HG03521 (cell line): ENCODE measurements at regions not wholly inside any gene's neighbourhood (a gene's known extent, or its start where the extent isn't known, plus 50 kb on each side); places are given as distances from the start of the nearest gene placed in this dataset.
"Not testable (repeated sequence)": the region's sequence is repeated elsewhere in the genome, so short reads cannot be mapped to it uniquely, and the experiment has no call there.

Experiments
- ATAC-seq: cut with Tn5 transposase; IDR thresholded peaks from one replicate; pipeline ENCODE4 v1.9.1; 2021; ENCODE audit warnings: mild to moderate bottlenecking, moderate library complexity; ENCODE audit not compliant: unreplicated experiment

DNA sequence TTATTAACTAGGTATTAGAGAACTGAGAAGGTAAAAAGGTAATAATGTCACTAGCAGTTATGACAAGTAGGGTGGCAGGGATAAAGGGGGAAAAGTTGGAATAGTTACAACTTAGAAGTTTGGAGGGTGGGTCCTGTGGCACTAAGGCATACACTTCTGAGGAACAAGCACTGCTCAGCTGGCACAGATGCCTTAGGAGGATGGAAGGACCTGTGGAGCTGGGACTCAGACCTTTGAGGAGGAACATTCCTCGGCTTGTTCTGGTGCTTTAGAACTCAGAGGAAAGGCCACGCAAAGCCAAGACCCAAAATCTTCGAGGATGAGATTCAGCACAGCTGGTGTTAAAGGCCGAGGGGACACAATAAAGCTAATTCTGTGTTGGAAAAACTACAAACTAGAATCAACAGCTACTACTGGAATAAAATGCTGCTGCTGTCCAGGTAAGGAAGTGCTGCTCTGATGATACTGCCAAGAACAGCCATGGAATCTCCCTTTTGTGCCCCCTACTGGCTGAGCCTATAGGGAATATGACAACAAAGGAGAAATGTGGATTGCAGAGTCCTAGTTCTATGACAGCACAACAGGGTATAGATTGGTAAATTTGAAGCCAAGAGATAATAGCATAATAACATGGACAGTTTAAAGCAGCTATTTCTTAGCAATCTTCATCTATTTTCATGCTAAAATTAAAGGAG is 126.7 kb downstream of the SLC25A46 start:
- ATAC-seq = no peak

- ATAC-seq = no peak
Measured at GRCh38 chr5:110869927-110870326, 131.1 kb downstream of the SLC25A46 start.

GRCh38 chr5:110872200-110872599 is 133.4 kb downstream of the SLC25A46 start:
- ATAC-seq = no peak

DNA sequence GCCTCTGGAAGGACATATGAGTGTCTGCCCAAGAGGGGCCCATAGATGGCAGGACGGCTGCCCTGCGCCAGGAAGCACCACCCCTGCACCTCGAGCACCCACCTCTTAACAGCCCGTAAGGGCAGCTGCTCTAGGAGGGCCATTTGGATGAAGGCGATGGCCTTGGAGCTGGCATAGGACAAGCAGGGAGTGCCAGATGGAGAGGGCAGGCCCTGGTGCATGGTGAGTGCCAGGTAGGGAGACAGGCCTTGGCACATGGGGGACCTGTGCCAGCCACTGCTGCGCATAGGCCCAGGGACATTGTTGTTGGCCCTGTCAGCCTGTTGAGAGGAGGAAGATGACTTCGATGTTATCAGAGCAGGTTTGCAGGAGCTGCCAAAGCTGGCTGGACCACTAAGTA is 134.2 kb downstream of the SLC25A46 start:
- no peak for ATAC-seq

- ATAC-seq = no peak
Measured at GRCh38 chr5:110873773-110874437, 135.1 kb downstream of the SLC25A46 start.

DNA sequence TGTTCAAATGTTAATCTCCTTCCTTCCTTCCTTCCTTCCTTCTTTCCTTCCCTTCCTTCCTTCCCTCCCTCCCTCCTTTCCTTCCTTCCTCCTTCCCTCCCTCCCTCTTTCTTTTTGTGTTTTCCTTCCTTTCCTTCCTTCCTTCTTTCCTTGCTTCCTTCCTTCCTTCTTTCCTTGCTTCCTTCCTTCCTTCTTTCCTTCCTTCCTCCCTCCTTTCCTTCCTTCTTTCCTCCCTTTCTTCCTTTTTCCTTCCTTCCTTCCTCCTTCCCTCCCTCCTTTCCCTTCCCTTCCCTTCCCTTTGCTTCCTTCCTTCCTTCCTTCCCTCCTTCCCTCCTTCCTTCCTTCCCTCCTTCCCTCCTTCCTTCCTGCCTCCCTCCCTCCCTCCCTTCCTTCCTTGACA is 136.3 kb downstream of the SLC25A46 start:
- not testable (repeated sequence) for ATAC-seq

DNA sequence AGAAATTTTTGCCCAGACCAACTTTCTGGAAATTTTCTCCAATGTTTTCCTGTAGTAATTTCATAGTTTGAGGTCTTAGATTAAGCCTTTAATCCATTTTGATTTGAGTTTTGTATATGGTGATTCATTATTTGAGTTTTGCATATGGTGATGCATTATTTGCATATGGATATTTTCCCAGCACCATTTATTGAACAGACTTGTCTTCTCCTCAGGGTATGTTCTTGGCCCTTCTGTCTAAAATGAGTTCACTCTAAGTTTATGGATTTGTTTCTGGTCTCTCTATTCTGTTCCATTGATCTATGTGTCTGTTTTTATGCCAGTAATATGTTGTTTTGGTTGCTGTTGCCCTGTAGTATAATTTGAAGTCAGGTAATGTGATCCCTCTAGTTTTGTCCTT is 139.3 kb downstream of the SLC25A46 start:
- no peak for ATAC-seq

GRCh38 chr5:110879675-110880074 is 140.9 kb downstream of the SLC25A46 start:
- no peak for ATAC-seq

GRCh38 chr5:110880413-110880812 is 141.6 kb downstream of the SLC25A46 start:
- no peak for ATAC-seq

GRCh38 chr5:110884005-110884404 is 145.2 kb downstream of the SLC25A46 start:
- no peak for ATAC-seq

DNA sequence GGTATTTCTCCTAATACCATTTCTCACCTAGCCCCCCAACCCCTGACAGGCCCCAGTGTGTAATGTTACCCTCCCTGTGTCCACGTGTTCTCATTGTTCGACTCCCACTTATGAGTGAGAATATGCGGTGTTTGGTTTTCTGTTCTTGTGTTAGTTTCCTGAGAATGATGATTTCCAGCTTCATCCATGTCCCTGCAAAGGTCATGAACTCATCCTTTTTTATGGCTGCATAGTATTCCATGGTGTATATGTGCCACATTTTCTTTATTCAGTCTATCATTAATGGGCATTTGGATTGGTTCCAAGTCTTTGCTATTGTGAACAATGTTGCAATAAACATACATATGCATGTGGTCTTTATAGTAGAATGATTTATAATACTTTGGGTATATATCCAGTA is 148.4 kb downstream of the SLC25A46 start:
- not testable (repeated sequence) for ATAC-seq

- not testable (repeated sequence) for ATAC-seq
Measured at GRCh38 chr5:110893854-110894483, 155.2 kb downstream of the SLC25A46 start.

DNA sequence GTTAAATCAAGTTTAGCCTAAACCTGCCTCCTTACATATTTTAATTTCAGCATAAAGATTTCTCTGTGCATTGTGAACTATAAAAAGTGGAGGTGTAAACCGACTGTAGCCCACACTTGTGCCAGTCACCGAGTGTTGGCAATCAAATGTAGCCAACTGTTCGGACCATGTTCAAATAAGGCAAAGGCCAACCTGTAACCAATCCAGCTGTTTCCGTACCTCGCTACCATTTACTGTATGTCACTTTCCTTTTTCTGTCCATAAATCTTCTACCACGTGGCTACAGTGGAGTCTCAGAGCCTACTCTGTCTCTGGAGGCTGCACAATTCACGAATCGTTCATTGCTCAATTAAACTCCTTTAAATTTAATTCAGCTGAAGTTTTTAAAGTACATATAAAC is 156.0 kb downstream of the SLC25A46 start:
- ATAC-seq = no peak

DNA sequence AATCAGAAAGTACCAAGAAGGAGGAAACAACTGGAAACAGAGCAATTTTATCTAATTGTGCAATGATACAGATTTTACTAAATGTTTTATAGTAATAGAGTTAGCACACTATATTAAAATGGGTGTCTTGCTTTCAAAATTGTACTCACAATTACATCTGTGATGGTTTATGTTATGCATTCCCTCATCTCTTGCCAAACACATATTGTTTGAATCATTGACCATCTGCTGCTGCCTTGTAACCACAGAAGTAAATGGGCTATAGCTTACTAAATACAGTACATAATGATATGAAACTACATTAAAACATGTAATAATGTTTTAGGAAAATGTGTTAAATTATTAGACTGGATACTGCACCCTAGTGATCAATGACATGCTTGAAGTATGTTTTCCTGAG is 158.1 kb downstream of the SLC25A46 start:
- ATAC-seq = no peak

DNA sequence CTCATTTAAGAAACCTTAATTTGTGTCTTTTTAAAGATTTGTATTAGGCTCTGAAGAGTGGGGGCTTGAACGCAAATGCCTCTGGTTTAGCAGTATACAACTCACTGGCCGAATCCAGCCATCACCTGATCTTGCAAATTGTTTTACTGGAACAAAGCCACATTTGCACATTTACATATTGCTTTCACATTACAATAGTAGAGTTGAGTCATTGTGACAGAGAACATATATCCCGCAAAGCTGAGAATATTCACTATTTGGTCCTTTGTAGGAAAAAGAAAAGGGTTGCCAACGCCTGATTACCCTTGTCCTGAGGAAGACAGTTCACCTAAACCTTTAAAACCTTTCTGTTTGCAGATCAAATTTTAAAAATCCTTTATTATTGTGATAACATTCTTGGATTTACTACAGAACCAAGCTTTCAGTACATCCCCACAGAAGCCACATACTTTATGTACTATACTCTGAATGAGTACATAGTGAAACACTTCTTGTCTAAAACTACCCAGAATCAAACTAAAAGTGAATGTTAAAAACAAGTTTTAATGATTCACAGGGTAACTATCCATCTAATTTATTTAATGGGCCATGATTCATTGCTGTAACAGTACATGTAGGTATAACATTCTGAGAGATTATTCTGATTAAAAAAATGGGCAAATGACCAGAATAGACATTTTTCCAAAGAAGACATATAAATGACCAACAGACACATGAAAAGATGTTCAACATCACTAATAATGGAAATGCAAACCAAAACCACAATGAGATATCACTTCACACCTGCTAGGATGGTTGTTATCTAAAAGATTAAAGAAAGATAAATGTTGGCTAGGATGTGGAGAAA is 161.0 kb downstream of the SLC25A46 start:
- ATAC-seq = peak; percentile 85

DNA sequence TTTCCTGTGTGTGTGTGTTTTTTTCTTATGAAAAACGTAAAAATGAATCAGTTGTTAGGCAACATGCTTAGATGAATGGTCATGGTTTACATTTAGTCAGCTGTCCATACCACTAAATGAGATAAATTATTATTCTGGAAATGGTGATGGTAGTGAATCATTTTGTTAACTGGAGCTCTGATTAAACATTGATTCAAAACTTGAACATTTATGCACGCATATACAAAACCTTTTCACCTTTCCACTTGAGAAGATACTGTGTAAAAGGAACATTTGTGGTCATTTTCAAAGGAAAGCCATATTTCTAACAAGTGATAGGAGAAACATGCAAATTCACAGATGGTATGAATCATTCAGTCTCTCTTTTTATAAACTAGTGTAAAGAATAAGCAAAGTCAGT is 162.0 kb downstream of the SLC25A46 start:
- no peak for ATAC-seq

GRCh38 chr5:110903966-110904365 is 165.2 kb downstream of the SLC25A46 start:
- no peak for ATAC-seq

GRCh38 chr5:110908848-110909247 is 162.7 kb upstream of the TSLP start:
- no peak for ATAC-seq

DNA sequence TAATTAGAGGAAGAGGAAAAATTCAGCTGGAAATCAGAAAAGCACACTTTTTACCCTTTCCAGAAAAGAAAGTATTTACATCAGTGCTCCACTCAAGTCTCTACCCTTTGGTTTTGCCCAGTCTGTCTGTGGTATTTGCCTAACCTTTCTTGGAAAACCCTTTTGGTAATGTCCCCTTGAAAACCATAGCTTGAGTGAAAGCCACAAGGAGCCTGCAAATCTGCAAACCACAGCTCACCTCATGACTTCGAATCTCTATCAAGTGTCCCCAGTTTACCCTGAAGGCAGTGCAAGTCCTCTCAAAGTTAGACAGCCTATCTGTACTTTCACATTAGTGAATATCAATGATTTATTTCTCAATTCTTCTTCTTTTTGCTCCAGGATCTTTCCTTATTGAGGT is 162.1 kb upstream of the TSLP start:
- no peak for ATAC-seq

DNA sequence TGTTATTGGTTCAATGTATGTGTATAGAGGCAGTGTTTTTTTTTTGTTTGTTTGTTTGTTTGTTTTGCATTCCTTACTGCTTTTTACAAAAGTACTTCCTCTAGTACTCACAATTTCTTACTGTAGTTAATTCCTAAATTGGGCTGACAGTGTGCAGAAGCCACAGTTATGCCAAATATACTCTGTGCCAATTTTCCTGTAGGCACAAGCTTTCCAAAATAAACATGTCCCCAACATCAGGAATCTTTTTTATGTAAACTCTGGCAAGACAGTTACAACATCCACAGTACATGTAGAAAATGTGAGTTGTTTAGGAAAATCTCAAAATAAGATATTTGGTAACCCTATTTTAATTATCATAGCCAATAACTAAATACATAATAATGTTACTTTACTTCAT is 161.6 kb upstream of the TSLP start:
- no peak for ATAC-seq

GRCh38 chr5:110913221-110913620 is 158.3 kb upstream of the TSLP start:
- ATAC-seq = no peak
